GM18511 (cell line): ENCODE measurements at regions not wholly inside any gene's neighbourhood (a gene's known extent, or its start where the extent isn't known, plus 50 kb on each side); places are given as distances from the start of the nearest gene placed in this dataset.
"Not testable (repeated sequence)": the region's sequence is repeated elsewhere in the genome, so short reads cannot be mapped to it uniquely, and the experiment has no call there.

Experiments
- ATAC-seq: cut with Tn5 transposase; IDR thresholded peaks from one replicate; pipeline ENCODE4 v1.9.1; 2021; ENCODE audit warnings: mild to moderate bottlenecking, moderate library complexity; ENCODE audit not compliant: unreplicated experiment

DNA sequence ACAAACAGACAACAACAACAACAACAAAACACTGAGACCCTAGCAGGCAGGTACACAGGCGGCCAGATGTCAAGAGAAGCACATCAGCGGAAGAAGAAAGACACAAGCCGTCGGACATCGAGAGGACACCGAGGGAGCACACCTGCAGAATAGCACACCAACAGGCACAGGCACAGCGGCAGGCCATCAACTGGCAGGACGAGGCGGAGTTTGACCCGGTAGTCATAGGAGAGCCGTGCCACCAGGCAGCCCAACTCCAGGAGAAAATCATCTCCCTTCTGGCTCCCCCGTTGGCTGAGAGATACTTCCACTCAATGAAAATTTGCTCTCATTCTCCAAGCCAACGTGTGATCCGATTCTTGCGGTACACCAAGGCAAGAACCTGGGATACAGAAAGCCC lies 352.1 kb upstream of the IZUMO3 start:
- no peak for ATAC-seq

DNA sequence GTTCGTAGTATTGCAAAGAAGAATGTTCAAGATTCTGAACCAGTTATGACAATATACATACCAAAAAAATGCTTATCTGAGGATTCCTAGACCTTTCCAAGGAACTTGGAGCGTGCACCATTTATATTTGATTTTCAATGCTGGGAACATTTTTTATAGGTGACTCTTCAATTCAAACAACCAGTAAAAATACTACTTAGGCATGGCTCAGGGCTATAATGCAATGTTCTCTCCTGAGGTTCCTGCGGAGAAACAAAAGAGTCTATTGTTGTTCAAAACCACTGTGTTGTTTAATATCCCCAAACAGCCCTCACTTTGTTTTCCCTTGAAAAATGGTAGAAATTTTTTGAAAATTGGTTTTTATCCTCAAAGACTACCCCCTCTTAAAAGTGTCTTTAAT lies 335.7 kb upstream of the IZUMO3 start:
- no peak for ATAC-seq

DNA sequence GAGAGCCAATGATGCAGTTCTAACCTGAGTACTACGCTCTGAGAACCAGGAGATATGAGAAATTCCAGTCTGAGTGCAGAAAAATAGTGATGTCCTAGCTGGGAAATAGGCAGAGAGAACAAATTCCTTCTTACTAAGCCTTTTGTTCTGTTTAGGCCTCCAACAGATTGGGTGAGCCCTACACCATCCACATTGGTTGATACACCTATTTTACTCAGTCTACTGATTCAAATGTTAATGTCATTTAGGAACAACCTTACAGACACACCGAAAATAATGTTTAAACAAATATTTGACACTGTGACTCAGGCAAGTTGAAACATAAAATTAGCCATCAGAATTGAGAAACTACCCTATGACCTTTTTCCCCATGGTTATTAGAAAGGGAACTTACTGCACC lies 333.9 kb upstream of the IZUMO3 start:
- ATAC-seq = no peak

DNA sequence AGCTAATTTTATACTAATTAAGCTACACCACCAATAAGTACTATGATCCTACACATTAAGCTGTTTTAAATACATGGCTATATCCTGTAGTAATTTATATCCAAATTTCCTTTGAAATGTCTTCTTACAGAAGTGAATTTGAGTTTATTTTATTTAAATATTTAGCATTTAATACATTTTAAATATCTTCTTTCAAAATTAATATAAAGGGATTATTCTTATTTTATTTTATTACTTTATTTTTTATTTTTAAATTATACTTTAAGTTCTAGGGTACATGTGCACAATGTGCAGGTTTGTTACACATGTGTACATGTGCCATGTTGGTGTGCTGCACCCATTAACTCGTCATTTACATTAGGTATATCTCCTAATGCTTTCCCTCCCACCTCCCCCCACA lies 310.9 kb upstream of the IZUMO3 start:
- not testable (repeated sequence) for ATAC-seq

DNA sequence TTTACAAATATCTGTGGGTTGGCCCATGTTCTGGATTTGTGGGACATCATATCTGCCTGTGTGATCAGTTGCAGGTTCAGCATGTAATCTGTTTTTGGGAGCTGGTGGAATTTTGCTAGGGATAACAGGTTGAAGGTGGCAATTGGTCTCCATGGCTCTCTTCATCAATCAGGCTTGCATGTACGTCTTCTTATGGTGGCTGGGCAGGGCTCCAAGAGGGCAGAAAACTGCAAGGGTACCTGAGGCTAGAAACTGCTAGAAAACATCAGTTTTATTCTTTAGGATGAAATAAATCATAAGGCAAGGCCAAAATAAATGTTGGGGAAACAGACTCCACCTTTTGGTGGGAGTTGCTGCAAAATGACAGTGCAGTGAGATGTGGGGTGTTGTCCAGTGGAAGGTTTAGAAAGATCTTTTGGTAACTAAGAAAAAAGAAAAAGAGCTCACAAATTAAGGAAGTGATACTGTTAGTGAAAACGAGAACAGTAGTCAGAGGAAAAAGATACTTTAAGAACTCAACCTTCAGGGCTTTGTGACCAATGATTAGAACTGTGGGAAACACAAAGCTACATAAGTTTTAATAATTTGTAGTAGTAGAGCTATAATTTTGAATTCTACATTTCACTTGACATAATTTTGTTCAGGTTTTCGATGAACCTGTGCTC lies 300.7 kb upstream of the IZUMO3 start:
- no peak for ATAC-seq

DNA sequence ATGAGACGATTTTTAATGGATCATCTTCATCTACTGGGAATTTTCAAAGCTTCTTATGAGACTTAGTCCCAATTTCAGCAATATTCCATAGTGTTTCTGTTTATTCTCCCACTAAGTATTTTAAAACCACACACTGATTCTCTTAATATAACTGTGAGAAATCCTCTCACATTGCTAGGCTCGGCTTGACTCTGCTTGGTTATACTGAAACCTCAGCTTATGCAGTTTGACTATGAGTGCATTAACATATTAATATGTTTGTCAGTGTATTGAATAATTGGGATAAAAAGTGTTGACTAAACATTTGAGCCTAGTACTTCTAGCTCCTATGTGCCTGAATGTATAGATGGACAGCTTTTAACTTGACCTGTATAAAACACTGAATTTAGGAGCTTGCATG lies 298.5 kb upstream of the IZUMO3 start:
- ATAC-seq = no peak

DNA sequence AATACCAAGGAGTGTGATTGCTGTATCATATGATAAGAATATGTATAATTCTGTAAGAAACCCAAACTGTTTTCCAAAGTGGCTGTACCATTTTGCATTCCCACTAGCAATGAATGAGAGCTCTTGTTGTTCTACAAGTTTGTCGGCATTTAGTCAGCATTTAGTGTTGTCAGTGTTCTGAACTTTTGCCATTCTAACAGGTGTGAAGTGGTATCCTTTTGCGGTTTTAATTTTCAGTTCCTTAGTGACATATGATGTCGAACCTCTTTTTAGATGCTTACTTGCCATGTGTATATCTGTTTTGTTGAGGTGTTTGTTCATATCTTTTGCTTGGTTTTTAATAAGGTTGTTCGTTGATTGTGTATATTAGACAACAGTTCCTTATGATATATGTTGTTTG lies 296.3 kb upstream of the IZUMO3 start:
- no peak for ATAC-seq

DNA sequence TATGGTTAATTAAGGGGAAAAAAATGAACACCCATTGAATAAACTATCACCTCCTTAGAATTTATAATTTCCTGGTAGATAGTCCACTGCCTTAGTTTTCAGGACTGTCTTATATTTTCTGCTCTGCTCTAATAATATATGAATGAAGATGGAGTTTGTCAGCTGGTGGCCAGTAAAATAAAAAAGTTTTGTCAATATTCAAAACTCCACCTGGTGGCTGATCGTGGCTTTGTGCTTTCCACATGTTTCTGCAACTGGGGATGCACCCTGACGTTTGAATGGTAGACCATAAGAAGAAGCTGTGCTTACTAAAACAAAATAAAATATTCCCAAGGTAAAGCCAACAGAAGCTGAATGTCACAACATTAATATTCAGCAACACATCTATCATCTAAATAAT lies 286.6 kb upstream of the IZUMO3 start:
- ATAC-seq = no peak

DNA sequence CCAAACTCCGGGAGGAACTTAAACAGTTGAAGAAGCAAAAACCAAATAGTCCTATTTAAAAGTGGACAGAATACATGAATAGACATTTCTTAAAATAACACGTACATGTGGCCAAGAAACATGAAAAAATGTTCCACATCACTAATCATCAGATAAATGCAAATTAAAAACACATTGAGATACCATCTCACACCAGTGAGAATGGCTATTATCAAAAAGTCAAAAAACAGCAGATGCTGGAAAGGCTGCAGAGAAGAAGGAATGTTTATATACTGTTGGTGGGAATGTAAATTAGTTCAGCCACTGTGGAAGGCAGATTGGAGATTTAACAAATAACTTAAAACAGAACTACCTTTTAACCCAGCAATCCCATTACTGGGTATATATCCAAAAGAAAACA lies 283.0 kb upstream of the IZUMO3 start:
- no peak for ATAC-seq

DNA sequence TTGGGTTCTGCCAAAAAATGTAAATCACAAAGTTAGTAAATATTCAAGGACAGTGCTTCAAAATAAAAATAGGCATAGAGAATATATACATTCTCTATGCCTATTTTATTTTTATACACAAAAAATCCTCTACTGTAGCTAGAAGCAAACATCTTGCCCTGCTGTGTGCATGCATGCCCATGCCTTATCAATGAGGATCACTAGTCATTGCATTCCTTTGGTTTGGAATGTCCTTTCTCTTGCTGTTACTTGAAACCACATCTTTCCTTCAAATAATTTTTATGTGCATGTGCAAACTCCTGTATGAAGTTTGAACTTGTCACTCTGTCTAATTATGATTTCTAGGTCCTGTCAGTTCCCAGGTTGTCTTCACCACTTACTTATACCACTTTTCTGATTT lies 278.9 kb upstream of the IZUMO3 start:
- ATAC-seq = no peak

DNA sequence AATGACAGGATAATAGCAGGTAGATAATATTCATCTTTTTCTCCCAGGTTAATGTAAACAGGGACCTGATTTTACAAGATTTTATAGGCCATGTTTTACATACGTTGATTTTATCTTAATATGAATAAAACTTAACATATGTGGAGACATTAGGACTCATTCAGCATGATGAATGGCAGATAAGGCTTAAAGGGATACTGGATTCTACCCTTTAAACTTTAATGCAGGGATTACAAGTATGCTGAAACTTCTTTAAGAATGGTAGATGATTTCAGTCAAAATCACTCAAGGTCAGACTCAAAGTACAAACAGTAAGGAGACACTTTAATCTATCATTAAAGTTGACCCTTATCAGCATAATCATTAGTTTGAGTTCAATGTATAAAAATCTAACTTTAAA lies 274.5 kb upstream of the IZUMO3 start:
- no peak for ATAC-seq

DNA sequence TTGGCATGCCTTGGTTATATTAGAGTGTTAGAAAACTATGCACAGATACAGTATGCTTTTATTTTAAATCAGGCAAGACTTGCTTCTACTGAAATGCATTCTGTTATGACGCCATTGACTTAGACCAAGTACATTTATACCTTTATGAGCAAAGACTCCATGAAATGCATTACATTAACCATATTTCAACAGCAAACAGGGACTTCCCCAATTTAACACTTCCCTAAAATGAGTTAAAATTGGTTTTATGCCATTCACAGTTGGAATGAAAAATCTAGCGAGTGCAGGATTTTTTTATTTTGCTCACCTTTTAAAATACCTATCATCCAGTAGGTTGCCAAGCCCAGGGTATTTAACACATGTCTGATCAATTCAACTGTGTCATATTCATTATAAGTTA lies 272.1 kb upstream of the IZUMO3 start:
- no peak for ATAC-seq

DNA sequence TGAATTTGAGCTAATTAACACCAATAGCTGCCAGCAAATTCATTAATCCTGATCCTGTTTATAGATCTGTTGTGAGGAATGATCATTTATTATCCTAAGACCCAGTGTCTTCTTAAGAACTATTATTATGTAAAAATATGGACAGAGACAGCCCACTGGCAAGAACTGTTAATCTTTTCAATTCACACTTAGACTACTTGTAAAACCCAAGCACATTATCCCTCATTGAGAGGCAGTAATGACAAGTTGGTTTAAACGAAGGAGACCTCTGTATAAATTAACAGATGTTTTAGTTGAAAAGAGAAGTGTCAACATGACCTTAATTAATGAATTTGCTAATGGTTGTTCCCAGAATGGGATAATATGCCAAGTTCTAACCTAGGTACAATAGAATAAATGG lies 270.3 kb upstream of the IZUMO3 start:
- no peak for ATAC-seq

DNA sequence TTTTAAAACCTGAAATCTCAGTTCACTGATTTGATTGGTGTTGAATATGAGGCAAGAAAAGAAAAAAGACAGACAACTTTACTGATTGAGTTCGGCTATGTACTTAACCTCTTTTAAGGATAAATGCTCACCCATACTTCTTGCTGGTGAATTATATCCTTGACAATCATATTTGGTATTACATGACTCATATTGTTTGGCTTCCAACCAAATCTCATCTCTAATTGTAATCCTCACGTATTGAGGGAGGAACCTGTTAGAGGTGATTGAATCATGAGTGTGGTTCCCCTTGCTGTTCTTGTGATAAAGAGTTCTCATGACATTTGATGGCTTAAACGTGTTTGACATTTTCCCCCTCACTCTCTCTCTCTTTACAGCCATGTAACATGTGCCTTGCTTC lies 255.6 kb upstream of the IZUMO3 start:
- no peak for ATAC-seq

DNA sequence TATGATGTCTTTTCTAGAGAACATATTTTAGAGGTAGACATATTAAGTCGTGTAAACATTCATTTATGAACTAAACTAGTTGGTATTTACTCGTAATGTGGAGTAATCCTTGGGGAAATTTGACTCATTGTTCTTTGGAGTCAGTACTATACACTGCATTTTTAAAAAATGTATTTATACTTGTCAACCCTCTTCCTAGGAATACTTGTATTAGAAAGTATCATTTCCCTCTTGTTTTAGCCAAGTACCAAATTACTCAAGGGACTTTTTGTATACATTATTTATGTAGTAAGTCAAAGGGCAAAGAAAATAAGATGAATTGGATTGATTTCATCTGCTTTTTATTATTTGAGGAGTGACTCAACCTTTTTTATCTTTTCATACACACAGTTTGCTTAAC lies 248.1 kb upstream of the IZUMO3 start:
- ATAC-seq = no peak

DNA sequence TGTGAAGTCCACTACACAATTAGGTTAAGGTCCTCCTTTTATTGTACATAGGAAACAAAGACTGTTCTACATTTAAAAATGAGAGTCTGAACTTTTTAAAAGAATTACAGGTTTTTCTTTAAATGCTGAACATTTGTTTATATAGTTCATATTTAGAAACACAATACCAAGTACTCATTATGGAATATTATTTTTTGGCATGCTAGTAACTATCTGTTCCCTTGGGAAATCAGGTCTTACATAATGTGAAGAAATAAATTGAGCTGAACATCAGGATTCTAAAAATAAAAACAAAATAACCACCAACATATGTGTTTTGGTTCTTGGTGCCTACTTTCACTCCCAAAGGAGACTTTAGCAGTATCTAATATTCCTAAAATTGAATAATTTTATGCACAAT lies 230.5 kb upstream of the IZUMO3 start:
- no peak for ATAC-seq

DNA sequence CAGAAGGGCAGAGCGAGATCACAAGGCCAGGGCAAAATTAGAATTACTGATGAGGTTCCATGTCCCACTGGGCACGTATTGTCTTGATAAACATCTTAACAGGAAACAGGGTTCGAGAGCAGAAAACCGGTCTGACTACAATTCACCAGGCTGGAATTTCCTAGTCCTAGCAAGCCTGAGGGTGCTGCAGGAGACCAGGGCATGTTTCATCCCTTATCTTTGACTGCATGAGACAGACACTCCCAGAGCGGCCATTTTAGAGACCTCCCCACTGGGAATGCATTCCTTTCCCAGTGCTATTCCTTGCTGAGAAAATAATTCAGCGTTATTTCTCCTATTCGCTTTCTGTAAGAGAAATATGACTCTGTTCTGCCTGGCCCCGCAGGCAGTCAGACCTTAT lies 228.5 kb upstream of the IZUMO3 start:
- ATAC-seq = not testable (repeated sequence)

DNA sequence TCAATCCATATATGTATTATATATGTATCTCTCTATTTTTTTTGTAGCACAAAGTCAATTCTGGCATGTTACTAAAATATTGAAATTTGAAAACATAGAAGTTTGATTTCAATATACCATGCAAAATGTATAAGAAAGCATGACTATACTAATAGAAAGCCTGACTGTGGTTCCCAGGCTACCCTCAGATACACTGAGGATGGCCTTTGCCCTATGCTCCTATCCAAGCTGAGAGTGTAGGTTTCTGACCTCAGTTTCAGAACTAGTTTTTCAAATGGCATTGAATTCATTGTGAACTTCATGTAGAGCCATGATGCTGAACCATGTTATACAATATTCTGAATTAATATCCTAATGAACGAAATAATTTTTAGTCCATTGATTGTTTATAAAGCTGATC lies 220.4 kb upstream of the IZUMO3 start:
- ATAC-seq = no peak

DNA sequence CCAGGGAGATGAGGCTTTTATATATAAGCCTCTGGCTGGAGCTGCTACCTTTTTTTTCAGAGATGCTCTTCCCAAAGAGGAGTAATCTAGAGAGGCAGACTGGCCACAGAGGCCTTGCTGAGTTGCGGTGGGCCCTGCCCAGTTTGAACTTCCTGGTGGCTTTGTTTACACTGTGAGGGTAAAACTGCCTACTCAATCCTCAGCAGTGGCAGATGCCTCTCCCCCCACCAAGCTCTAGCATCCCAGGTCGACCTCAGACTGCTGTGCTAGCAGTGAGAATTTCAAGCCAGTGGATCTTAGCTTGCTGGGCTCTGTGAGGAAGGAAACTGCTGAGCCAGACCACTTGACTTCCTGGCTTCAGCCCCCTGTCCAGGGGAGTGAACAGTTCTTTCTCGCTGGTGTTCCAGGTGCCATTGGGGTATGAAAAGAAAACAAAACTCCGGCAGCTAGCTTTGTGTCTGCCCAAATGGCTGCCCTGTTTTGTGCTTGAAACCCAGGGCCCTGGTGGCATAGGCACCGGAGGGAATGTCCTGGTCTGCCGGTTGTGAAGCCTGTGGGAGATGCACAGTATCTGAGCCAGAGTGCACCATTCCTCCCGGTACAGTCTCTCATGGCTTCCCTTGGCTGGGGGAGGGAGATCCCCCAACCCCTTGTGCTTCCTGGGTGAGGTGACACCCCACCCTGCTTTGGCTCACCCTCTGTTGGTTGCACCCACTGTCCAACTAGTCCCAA lies 219.5 kb upstream of the IZUMO3 start:
- ATAC-seq = no peak

DNA sequence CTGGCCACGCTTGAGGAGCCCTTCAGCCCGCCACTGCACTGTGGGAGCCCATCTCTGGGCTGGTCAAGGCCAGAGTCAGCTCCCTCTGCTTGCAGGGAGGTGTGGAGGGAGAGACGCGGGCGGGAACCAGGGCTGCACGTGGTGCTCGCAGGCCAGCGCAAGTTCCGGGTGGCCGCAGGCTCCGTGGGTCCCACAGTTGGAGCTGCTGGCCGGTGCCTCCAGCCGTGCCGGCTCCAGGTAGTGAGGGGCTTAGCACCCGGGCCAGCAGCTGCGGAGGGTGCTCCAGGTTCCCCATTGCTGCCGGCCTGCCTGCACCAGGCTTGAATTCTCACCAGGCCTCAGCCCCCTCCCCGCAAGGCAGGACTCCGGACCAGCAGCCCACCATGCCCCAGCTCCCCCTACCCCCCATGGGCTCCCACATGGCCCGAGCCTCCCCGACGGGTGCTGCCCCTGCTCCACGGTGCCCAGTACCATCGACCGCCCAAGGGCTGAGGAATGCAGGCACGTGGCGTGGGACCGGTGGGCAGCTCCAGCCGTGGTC lies 192.8 kb upstream of the IZUMO3 start:
- no peak for ATAC-seq

DNA sequence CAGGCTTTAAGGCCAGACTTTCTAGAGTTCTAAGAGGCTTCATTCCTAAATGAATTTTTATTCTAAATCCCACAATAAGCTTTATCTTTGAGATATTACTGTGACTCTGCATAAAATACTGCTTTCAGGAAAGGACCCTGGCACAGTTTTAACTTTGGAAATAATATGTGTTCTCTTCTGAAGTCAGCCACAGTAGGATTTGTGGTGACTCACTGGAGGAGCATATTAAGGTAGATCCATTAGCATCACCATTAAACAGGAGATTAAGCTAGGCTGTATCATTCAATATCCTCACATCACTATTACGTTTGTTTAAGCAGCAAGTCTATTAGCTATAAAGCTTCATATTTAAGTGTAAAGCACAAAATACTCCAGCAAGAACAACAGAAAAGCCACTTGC lies 186.1 kb upstream of the IZUMO3 start:
- ATAC-seq = no peak

DNA sequence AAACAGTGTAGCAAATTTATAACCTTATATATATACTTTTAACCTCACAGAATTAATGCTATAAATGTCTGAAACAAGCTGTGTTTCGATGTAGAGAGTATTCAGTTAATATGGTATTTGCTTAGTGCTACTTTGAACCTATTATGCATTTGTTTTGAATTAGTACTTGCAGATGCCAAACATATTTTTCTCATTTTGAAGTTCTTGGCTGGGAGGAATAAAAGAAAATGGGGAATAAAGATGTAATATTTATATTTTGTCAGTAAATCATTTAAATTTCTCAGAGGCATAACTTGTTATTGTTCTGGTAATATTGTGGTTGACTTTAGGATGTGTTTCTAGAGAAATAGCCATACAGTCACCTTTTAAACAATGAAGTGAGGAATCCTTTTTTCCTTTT lies 175.9 kb upstream of the IZUMO3 start:
- ATAC-seq = no peak

DNA sequence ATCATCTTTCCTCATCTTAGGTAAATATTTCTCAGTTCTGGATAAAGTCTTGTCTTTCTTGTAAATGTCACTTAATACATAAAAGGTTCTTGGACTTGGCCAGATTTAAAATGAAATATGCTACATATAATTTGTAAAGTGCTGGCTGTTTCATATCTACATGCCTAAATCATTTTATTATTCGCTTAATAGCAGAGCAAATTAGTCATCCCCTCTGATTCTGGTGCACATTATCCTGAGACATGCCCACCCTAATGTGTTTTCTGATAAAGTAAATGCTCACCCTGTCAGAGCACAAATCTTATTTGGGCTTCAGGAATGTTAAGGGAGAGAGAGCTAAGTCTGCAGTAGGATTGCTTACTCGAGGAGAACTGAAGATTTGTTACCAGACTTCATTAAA lies 166.5 kb upstream of the IZUMO3 start:
- no peak for ATAC-seq
